GM12865 (cell line): ENCODE measurements at regions not wholly inside any gene's neighbourhood (a gene's known extent, or its start where the extent isn't known, plus 50 kb on each side); places are given as distances from the start of the nearest gene placed in this dataset.

ENCODE experiments used
- DNase-seq: peaks from one replicate; pipeline ENCODE4 v3.0.0; 2010; ENCODE audit warnings: low read depth
- H3K4me3 ChIP-seq: 2 replicates; pipeline ENCODE4 v1.5.1; 2011; ENCODE audit warnings: mild to moderate bottlenecking, low read depth, low read length, control low read depth
- TF ChIP-seq, protein P1 (sequence below): IDR thresholded peaks from 2 replicates; pipeline ENCODE4 v1.5.1; 2011; ENCODE audit warnings: low read length, control low read depth, low read depth, inconsistent platforms; ENCODE audit not compliant: insufficient read depth; ENCODE audit errors: missing control alignments

DNA sequence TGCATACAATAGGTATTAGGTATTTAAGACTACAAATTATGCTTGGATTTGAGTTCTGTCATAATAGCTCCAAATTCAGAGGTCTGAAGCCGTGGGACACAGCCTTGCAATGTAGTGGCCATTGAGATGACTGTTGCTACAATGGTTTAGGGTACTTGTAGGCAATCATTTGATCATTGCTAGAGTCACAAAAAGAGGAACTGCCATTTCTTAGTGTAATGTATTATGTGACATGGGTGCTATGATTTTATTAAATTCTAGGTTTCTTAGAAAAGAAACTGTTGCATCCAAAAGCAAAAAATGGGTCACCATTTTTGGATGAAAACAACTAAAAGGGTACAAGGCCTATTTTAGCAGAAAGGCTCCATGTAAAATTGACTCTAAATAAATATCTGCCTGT lies 129.9 kb upstream of the ZNF644 start:
- no peak for DNase-seq
- H3K4me3 ChIP-seq, result no peak overlapping the region
- TF ChIP-seq, protein P1, sequence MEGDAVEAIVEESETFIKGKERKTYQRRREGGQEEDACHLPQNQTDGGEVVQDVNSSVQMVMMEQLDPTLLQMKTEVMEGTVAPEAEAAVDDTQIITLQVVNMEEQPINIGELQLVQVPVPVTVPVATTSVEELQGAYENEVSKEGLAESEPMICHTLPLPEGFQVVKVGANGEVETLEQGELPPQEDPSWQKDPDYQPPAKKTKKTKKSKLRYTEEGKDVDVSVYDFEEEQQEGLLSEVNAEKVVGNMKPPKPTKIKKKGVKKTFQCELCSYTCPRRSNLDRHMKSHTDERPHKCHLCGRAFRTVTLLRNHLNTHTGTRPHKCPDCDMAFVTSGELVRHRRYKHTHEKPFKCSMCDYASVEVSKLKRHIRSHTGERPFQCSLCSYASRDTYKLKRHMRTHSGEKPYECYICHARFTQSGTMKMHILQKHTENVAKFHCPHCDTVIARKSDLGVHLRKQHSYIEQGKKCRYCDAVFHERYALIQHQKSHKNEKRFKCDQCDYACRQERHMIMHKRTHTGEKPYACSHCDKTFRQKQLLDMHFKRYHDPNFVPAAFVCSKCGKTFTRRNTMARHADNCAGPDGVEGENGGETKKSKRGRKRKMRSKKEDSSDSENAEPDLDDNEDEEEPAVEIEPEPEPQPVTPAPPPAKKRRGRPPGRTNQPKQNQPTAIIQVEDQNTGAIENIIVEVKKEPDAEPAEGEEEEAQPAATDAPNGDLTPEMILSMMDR, result no peak

DNA sequence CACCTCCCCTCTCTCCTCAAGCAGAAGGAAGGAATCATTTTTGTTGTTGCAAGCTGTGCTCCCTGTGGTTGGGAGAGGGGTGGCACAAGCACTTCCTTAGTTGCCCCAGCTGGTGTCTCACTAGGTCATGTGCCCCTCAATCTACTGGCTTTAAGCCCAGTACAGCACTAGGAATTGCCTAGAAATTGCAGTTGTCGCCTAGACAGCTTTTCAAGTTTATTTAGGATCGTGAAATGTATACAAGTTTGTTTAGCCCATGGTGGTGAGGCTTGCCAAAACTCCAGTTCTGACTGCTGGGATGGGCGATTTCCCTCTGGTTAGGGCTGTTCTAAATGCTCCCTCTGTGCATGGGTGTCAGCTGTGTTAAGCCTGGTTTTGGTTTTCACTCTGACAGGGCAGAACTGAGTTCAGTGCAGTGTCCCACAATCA lies 126.8 kb upstream of the ZNF644 start:
- TF ChIP-seq, protein P1, result no peak
- H3K4me3 ChIP-seq, result no peak overlapping the region
- no peak for DNase-seq

DNA sequence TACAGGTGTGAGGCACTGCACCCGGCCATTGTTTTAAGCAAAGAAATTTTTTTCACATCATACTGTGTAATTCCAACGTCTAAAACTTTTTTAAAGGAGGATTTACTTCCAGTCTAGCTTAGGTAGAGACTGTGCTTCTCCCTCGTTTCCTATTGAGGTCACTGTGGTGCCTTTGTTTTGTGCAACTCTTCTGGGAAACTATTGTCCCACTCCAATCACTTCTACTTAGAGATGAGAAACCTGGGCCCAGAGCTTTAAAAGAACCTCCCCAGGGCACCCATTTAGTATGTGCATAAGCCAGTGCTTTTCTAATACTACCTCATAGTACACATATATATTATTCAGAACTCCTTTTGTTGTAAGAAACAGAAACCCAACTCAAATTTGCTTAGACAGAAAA lies 120.0 kb upstream of the ZNF644 start:
- no peak for DNase-seq
- no peak overlapping the region for H3K4me3 ChIP-seq
- TF ChIP-seq, protein P1, result no peak

DNA sequence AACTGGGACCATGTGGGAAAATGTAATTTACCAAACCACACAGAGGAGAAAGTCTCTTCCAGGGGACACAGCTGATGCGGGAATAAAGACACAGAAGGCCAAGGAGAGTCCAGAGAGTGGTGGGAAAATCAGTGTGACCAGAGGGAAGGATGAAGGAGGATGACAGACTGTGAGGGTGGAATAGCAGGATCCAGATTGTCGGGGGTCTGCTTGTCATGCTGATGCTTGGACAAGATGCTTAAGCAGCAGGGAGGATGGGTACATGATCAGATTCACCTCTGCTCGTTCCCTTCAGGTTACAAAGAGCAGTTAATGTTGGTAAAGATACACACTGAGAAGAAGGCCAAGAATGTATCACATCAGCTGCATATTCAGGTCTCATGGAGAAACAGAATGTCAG lies 117.1 kb upstream of the ZNF644 start:
- TF ChIP-seq, protein P1, result no peak
- H3K4me3 ChIP-seq, result no peak overlapping the region
- DNase-seq, result no peak

- H3K4me3 ChIP-seq, result no peak overlapping the region
- no peak for DNase-seq
- TF ChIP-seq, protein P1, result no peak
These were observed 115.5 kb upstream of the ZNF644 start for GRCh38 chr1:91137173-91137852.

DNA sequence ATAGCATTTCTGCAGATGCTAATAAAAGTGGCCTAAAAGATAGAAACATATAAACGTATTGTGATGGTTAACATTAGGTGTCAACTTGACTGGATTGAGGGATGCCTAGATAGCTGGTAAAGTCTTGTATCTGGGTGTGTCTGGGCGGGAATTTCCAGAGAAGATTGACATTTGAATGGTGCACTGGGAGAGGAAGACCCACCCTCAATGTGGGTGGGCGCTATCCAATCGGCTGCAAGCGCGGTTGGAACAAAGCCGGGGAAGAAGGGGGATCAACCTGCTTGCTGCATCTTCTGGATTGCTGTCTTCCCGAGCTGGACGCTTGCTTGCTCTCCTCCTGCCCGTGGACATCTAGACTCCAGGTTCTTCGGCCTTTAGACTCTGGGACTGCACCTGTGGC lies 114.0 kb upstream of the ZNF644 start:
- TF ChIP-seq, protein P1, result no peak
- H3K4me3 ChIP-seq, result no peak overlapping the region
- no peak for DNase-seq

DNA sequence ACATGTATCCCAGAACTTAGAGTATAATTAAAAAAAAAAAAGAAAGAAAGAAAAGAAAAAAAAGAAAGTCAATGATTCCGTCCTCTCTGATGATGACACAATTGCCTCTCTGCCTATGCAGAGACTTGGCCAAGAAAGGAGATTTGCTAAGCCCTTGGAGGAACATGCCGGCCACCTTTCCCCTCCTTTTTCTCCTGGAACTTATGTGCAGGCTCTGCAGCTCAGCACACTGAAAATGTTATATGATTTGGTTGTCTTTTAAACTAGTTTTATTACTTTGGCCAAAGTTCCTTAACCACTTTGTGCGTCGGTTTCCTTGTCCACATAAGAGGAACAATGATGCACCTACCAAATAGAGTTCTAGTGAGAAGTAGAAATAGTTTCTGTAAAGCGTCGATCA lies 111.4 kb upstream of the ZNF644 start:
- no peak for DNase-seq
- TF ChIP-seq, protein P1, result no peak
- no peak overlapping the region for H3K4me3 ChIP-seq
